GM18520 (cell line): ENCODE measurements at regions not wholly inside any gene's neighbourhood (a gene's known extent, or its start where the extent isn't known, plus 50 kb on each side); places are given as distances from the start of the nearest gene placed in this dataset.
"Not testable (repeated sequence)": the region's sequence is repeated elsewhere in the genome, so short reads cannot be mapped to it uniquely, and the experiment has no call there.

Source experiments
- ATAC-seq: cut with Tn5 transposase; IDR thresholded peaks from one replicate; pipeline ENCODE4 v1.9.1; 2021; ENCODE audit not compliant: unreplicated experiment

DNA sequence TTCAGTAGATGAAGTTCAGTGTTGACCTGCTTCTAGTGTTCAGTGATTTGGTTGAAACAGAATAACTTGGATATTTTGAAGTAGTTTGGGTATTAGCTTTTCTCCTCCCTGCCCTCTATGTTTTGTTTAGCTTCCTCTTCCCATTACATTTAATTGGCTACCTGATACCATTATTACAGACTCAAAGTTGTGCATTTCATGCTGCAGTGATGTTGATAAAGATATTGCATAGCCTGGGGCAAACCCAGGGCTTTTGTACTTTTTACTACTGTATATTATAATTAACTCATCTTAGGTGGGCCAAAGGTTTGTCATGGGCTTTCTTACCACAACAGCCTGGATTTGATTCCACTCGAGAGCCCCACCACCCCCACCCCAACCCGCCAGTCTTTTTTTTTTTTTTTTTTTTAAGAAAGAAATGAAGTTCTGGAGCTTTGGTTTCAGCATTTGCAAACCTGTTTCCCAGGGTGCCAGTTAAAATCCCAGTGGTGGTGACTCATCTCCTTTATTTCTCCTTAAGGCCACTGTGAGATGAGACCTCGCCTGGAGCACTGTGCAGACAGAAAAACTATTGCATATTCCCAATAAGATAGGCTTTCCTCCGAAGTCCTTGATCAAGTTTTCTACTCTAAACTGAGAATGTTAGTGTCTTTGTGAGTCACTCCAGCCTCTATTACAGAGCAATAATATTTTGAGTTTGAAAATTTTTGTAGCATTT is 393.7 kb upstream of the FANCL start:
- ATAC-seq: no peak

DNA sequence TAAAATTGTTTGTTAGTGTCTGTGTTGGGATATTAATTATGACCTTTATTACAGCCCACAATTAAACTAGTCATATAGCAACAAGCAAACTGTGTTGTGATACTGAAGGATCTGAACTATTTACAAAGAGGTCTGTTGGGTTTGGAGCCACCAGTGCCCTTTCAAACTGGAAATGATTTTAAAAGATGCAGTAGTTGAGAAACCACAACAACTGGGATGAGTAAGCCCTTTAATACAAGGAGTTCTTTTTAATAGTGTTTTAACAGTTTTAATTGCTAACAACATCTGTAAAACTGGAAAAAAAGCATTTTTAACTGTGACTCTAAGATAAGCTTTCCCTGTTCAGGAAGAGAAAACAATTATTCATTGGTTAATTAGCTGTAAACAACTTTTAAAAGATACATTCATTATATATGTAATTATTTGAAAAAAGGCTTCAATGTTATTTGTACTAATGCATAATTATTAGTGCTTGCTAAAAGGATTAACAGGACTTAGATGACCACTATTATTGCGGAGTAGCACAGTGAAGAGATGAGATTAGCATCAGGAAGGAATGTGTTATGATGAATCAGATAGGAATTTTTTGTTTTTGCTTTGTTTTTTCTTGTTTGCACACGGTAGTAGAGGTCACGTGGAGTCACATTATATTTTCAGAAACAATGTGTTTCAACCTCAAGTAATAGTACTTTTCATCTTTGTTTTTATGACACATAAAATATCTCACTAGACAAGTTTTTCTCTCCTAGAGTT is 392.7 kb upstream of the FANCL start:
- ATAC-seq: no peak

DNA sequence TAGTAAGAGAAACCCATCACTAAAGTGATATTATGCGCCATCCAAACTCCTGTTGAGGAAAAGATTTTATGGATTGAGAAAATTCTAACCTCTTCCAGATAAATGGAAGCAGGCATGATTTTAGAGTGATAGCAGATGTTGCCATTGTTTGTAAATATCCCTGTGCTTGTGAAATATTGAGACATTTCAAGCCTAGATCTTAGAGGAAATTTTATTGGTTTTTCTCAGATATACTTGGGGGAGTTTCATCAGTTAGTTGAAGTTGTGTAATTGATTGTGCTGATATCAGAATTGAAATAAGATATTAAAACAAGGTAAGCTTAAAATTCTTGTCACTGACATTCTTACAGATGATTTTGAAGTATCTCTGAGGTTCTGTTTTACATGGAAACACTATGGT is 390.9 kb upstream of the FANCL start:
- no peak for ATAC-seq

DNA sequence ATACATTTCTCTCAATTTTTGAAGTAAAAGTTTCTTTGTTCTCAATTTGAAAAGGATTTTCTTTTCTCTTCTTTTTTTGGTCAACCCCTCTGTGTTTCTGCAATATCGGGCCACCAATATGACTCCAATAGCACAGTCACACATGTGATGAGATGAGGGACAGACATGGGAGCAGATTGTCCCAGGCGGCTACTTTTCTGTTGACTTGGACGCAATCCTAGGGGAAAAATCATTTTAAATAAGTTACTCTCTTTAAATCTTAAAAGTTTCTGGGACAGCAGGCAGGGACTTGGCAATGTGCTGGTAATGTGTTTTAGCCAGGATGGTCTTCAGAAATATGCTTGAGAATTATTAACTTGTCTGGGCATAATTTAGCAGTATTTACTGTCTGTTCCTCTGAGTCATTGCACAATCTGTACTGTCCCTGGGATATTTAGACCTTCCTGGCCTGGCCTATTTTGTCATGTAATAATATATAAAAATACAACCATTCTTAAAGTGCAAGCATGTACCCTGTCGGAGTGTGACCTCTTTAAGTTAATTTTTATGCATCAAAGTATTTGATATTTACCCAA is 388.5 kb upstream of the FANCL start:
- no peak for ATAC-seq

DNA sequence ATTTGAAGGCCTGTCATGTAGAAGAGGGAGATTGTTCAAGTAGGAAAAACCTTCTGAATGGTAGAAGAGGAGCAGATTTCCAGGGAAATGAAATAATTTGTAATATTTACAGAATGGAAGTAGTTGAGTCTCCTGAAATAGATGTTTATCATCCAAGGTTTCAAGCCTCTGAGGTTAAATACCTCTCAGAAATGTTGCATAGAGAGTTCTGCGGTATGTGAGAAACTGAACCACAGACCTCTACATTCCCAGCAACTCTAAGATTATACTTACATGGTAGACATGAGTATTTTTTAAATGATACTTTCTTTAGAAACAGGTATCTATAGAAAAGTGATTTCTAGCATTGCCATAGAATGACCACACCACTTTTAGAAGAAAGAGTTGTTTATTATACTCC is 379.8 kb upstream of the FANCL start:
- ATAC-seq: no peak

DNA sequence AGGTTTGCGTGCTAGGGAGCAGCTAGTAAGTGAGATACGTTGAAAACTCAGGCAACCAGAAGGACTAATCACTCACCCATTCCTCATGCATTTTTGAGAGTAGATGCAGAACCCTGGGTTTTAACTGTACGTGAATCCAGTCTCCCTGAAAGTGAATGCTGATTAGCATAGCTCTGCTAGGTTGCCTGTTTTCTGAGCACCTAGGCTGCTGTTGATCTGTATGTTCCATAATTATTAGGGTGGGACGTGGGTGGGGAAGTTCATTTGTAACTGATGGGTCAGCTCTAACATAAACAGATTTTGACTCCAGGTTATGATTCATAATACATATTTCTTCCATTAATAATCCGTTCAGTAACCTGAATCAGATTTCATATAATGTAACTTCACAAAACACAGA is 379.0 kb upstream of the FANCL start:
- ATAC-seq: no peak

DNA sequence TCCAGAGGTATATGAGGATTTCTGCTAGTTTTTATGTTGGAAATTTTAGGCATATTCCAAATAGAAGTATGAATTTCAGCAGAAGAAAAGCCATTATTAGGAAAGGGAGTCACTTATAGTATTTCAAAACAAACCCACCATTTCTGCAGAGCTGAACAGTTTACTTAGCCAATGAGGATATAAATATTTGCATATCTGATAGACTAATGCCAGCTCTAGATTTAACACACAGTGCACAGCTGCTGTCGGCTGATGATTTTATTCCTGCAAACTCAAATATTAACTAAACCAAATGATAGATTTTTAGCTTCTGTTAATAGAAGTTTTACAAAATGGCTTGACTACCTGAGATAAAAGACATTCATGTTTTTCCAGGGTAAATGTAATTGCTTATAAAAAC is 375.8 kb upstream of the FANCL start:
- no peak for ATAC-seq

DNA sequence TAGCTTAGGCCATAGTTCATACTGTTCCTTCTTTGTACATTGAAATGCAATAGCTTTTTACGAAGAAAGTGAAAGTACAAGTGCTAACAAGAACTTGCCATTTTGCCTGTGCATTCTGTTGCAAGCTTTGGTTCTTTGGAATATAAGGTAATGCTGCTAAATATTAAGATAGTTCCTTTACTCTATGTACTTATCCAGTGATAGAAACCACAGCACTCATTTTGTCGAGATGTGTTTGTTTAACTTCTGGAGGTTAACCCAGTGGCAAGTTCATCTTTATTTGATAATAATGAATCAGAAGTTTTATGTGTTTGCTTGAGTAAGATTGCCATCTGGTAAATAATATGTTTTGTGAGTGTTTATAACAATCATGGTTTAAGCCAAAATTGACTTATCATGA is 373.1 kb upstream of the FANCL start:
- no peak for ATAC-seq

DNA sequence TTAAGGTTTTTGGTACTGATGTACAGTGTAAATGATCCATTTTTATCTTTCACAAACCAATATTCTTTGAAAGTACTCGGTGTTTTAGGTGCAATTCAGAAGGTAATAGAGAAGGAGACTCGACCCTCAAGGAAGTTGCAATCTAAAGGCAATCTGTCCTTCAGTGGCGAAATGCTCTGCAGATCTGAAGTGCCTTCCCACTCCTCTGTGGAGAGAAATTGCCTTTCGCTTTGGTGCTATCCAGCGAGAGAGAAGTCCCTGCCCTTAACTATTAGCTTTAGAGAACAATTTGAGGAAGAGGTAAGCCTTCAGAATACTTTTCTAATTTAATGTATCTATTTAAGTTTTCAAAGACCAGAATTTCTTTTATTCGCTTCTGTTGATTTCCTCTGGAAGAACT is 371.8 kb upstream of the FANCL start:
- ATAC-seq: no peak

DNA sequence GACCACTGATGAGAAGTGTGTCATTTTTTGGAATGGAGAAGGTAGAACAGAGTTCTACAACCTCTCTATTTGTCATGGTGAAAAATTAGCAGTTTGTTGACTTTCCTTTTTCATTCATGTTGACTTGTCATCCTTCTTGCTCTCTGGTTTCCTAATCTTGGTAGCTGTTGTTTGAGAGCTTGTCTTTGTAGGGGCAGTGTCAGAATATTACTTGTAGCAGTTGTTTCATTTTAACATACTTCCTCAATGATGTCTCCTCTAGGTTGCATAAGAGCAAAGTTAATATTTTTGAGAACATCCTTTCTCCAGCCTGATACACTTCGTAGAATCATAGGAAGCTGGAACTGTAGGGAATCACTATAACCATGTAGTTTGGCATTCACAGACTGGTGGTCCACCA is 368.2 kb upstream of the FANCL start:
- ATAC-seq: no peak

DNA sequence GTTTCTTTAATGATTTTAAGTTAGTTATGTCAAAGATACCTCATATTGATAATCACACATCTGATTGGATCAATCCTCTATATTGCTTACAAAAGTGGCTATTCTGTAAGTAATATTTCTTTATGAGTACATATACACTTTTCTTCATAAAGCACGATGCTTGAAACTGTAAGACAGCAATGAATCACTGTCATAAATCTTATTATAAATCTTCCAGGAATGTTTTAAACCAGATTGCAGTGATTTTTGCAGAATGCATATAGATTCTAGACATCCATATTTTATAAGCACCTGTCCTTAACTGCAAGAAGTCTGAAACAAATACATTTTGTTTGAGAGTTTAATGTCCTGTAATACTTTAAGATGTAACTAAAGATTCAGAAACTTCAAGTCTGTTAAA is 367.0 kb upstream of the FANCL start:
- ATAC-seq: no peak

DNA sequence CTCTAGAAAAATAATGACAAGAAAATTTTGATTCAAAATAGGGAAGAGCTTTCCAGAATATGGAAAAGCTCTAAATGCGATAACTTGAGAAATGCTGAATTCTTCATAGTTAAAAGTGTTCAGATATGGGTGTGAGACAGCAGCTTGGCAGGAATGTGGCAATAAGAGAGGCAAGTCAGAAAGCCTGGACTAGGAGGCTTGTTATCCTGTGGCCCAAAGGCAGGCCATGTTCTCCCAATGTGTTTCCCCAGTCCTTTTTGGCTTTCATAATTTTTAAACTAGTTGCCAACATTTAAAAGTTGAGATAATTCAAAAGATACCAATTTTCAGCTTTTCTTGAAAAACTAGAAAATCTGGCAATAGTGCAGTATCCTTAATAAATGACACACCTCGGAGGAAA is 366.3 kb upstream of the FANCL start:
- no peak for ATAC-seq

DNA sequence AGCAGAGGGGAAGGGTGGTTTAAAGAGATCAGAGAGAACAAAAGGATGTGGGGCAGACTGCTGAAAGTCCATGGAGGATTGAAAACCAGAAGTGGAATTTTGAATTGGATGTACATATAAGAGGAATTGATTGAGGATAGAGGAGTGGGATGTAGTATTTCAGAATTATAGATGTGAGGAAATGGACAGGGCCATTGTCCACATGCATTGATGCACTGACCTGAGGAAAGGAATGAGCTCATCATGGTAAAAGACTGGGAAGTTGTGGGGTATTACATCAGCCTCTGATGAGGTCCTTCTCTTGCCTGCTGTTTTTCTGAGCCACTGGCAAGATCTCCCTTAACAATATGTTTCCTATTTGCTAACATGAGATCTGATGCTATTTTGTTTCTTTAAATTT is 365.7 kb upstream of the FANCL start:
- ATAC-seq: no peak

DNA sequence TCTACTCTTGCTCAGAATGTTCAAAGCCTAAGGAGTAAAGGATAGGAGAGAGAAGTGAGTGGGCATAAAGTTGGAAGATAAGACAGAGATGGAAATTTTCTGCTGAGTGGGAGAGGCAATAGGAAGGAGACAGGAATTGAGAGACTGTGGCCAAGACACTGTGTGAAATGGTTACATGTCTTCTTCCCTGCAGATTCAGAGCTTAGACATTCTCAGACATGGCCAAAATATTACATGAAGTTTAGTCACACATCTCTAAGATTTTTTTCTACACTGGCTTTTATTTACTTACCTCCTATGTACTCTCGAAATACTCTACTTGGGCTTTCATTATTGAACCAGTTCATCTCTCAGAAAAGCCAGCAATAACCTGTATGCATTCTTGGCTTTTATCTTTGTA is 363.0 kb upstream of the FANCL start:
- ATAC-seq: no peak

DNA sequence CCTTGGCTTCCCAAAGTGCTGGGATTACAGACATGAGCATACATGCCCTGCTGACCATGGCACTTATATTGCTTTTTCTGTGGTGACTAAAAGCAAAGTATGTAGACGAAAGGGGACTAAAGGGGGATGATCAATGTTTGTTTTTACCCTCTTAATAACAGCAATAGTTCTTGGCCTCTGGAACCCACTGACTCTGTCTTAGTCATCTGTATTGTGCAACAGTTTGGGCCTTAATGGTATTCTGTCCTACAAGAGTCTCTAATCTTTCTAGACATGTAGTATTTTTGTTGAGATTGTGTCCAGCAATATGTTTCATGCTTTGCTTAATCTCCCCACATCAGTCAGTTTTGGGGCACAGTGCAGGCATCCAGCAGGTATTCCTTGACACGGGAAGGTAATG is 359.9 kb upstream of the FANCL start:
- no peak for ATAC-seq

DNA sequence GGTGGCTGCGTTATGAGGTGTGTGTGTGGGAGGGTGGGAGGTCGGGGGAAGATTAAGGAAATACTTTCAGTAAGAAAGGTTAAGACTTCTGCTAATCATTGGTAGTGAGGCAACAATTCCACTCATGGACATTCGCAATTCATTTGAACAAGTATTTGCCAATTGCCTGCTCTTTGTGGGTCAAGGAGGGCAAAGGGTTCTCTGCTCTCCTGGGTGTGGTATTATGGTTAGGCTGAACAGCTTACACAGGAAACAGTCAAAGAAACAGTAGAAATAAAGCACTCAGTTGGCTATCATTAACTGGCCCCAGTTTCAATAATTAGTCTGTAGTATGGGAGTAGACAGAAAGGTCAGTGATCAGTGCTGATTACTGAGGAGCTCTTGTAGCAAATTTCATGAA is 357.0 kb upstream of the FANCL start:
- ATAC-seq: no peak

DNA sequence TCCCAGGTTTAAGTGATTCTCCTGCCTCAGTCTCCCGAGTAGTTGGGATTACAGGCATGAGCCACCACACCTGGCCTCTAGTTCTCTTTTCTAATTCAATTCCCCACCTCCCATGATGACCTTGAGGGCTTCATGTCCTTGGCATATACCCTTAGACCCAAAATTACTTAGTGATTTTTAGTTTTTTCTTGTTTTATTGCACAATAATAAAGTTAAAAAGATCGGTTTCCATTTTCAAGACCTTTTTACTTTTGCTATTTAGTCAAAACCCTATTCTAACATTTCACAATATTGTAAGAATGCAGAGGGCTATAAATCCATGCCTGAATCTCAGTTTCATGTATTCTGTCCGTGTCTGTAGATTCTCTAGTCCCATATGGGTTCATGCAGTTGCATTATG is 354.6 kb upstream of the FANCL start:
- no peak for ATAC-seq

DNA sequence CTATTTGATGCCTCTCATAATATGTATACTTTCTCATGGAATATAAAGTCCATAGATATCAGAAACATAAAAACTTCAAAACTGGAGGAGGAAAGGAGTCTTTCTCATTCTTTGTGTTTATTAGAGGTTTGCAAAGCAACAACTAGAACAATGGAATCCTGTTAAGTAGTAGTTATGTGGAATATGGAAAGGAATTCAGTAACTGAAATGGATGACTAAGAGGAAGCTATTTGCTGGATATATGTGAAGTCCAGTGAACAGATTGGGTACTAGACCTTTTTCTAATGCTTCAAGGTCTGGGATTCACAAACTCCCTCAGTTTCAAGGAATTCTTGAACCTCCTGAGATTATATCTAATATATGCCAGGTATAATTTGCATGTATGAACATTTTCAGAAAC is 353.6 kb upstream of the FANCL start:
- no peak for ATAC-seq

DNA sequence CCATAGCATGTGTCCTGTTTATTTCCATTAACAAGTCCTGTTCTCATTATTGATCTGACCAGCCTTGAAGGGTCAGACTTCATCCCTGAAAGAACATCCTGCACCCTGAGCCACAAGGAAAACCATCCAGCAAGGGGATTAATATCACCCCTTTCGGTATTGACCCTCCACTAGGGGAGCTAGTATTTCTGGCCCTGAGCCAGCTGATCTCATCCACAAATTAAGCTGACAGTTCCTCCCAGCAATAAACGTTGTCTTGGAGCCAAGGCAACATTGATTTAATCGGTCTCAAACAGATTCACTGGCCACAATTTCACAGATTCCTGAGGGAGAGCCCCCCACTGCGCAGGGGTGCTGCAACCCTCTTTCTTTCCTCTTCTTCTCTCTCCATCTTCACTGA is 353.1 kb upstream of the FANCL start:
- no peak for ATAC-seq

DNA sequence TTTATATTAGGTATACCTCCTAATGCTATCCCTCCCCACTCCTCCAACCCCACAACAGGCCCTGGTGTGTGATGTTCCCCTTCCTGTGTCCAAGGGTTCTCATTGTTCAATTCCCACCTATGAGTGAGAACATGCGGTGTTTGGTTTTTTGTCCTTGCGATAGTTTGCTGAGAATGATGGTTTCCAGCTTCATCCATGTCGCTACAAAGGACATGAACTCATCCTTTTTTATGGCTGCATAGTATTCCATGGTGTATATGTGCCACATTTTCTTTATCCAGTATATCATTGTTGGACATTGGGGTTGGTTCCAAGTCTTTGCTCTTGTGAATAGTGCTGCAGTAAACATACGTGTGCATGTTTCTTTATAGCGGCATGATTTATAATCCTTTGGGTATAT is 345.1 kb upstream of the FANCL start:
- ATAC-seq: not testable (repeated sequence)

DNA sequence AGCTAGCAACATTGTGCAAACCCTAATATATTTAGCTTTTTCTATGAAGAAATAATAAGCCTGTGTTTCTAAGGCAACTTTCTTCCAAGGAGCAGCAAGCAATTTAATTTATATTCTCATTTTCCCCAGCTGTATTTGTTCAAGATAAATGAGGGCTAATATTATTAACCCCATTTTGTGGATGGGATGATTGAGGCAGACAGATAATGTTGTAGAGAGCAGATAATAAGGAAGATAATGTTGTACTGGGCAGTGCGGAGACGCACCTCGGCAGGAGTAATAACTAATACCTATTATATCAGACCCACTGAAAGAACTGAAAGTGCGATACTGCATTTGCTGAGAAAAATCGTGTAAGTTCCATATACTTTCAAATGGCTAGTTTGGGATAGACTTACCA is 344.1 kb upstream of the FANCL start:
- no peak for ATAC-seq

DNA sequence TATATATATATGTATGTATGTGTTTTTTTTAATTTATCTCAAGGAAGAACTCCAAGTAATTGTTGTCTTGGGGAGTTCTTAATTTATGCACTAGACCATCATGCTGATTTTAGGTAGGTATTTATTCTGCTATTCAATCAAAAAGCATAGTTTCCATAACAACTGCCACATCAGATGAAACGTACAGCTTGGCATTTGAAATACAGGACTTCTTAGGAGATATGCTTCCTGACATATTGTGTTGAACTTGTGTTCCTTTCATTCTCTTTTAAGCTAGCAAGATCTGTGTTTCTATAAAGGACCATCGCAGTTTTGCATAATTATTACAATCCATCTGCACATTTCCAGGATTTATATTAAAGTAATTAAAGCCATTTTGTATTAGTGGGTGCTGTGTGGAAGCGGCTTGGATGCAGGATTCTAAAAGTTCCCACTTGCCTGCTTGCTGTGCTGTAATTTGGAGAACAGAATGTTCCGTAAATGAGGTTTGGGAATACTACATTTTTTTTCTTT is 343.5 kb upstream of the FANCL start:
- ATAC-seq: no peak
